ENCODE measurements at regions not wholly inside any gene's neighbourhood (a gene's known extent, or its start where the extent isn't known, plus 50 kb on each side); places are given as distances from the start of the nearest gene placed in this dataset.

- H3K4me1 Mint-ChIP-seq (ENCODE audit: unreplicated experiment): no peaks in the 10 kb centered on the region
- H3K36me3 Mint-ChIP-seq (ENCODE audit: low read depth, unreplicated experiment): no peaks in the 10 kb centered on the region
- H3K9me3 Mint-ChIP-seq (ENCODE audit: unreplicated experiment): no peaks in the 10 kb centered on the region
These were observed 177.2 kb upstream of the TYRP1 start for GRCh38 chr9:12516031-12516430.

GRCh38 chr9:12516573-12516972 lies 176.6 kb upstream of the TYRP1 start:
- Mint-ChIP-seq H3K36me3 (ENCODE audit: low read depth, unreplicated experiment) (no peaks in the 10 kb centered on the region), H3K27me3 (ENCODE audit: unreplicated experiment) (no peaks in the 10 kb centered on the region), H3K27ac (ENCODE audit: unreplicated experiment) (no peak overlapping the region), H3K9me3 (ENCODE audit: unreplicated experiment) (no peaks in the 10 kb centered on the region), H3K4me3 (ENCODE audit: unreplicated experiment) (no peak overlapping the region), H3K4me1 (ENCODE audit: unreplicated experiment) (no peaks in the 10 kb centered on the region)
- no peak for TF ChIP-seq CTCF (IDR thresholded peaks at IDR 0.05; ENCODE audit: unreplicated experiment)
- no peak for DNase-seq (ENCODE audit: low spot score)

More at GRCh38 chr9:12516031-12516430, 177.2 kb upstream of the TYRP1 start:
- H3K27ac Mint-ChIP-seq (ENCODE audit: unreplicated experiment): no peak overlapping the region
- DNase-seq (ENCODE audit: low spot score): no peak
- no peaks in the 10 kb centered on the region for H3K27me3 Mint-ChIP-seq (ENCODE audit: unreplicated experiment)
- H3K4me3 Mint-ChIP-seq (ENCODE audit: unreplicated experiment): no peak overlapping the region
- TF ChIP-seq CTCF (IDR thresholded peaks at IDR 0.05; ENCODE audit: unreplicated experiment): no peak

GRCh38 chr9:12538842-12539579 lies 154.2 kb upstream of the TYRP1 start:
- H3K27me3 Mint-ChIP-seq (ENCODE audit: unreplicated experiment): no peaks in the 10 kb centered on the region
- no peak overlapping the region for H3K4me3 Mint-ChIP-seq (ENCODE audit: unreplicated experiment)
- no peak for TF ChIP-seq CTCF (IDR thresholded peaks at IDR 0.05; ENCODE audit: unreplicated experiment)
- H3K9me3 Mint-ChIP-seq (ENCODE audit: unreplicated experiment): no peaks in the 10 kb centered on the region
- no peak for DNase-seq (ENCODE audit: low spot score)
- no peak overlapping the region for H3K27ac Mint-ChIP-seq (ENCODE audit: unreplicated experiment)
- no peaks in the 10 kb centered on the region for H3K4me1 Mint-ChIP-seq (ENCODE audit: unreplicated experiment)
- peaks cover 3% of the 10 kb centered on the region for H3K36me3 Mint-ChIP-seq (ENCODE audit: low read depth, unreplicated experiment)

GRCh38 chr9:12539580-12539975 lies 153.6 kb upstream of the TYRP1 start:
- no peaks in the 10 kb centered on the region for H3K4me1 Mint-ChIP-seq (ENCODE audit: unreplicated experiment)
- no peaks in the 10 kb centered on the region for H3K27me3 Mint-ChIP-seq (ENCODE audit: unreplicated experiment)
- no peak overlapping the region for H3K4me3 Mint-ChIP-seq (ENCODE audit: unreplicated experiment)
- H3K9me3 Mint-ChIP-seq (ENCODE audit: unreplicated experiment): no peaks in the 10 kb centered on the region
- no peak for TF ChIP-seq CTCF (IDR thresholded peaks at IDR 0.05; ENCODE audit: unreplicated experiment)
- no peak overlapping the region for H3K27ac Mint-ChIP-seq (ENCODE audit: unreplicated experiment)
- no peak for DNase-seq (ENCODE audit: low spot score)
- no peaks in the 10 kb centered on the region for H3K36me3 Mint-ChIP-seq (ENCODE audit: low read depth, unreplicated experiment)

- no peak overlapping the region for H3K27ac Mint-ChIP-seq (ENCODE audit: unreplicated experiment)
- DNase-seq (ENCODE audit: low spot score): no peak
- no peaks in the 10 kb centered on the region for H3K4me1 Mint-ChIP-seq (ENCODE audit: unreplicated experiment)
- H3K36me3 Mint-ChIP-seq (ENCODE audit: low read depth, unreplicated experiment): no peaks in the 10 kb centered on the region
- TF ChIP-seq CTCF (IDR thresholded peaks at IDR 0.05; ENCODE audit: unreplicated experiment): no peak
- H3K27me3 Mint-ChIP-seq (ENCODE audit: unreplicated experiment): no peaks in the 10 kb centered on the region
- no peaks in the 10 kb centered on the region for H3K9me3 Mint-ChIP-seq (ENCODE audit: unreplicated experiment)
- H3K4me3 Mint-ChIP-seq (ENCODE audit: unreplicated experiment): no peak overlapping the region
These were observed 148.5 kb upstream of the TYRP1 start for GRCh38 chr9:12544700-12545099.
